WTC11 (cell line): ENCODE measurements at regions not wholly inside any gene's neighbourhood (a gene's known extent, or its start where the extent isn't known, plus 50 kb on each side); places are given as distances from the start of the nearest gene placed in this dataset.

ENCODE experiments used
- ATAC-seq: fragments of 200-7000 bp; cut with Tn5 transposase; 2 replicates; pipeline ENCODE4 v1.10.0; 2021; ENCODE audit warnings: mild to moderate bottlenecking, moderate library complexity
- CTCF ChIA-PET: fragments of 300-600 bp; sonication (Branson Sonifier 250); formaldehyde crosslinking; loops from one replicate; lab custom pipeline; 2021; ENCODE audit warnings: antibody characterized with exemption; lab: Charles Lee
- POLR2A ChIA-PET: fragments of 350-600 bp; sonication (Branson Sonifier 250); formaldehyde crosslinking; loops from one replicate; lab custom pipeline; 2021; ENCODE audit warnings: antibody characterized with exemption; lab: Charles Lee
- DNase-seq: peaks from one replicate; pipeline ENCODE4 v3.0.0; 2021; ENCODE audit warnings: low spot score
- H3K27ac Mint-ChIP-seq: 2 replicates; pipeline ENCODE4 v1.8.0; 2021; ENCODE audit warnings: mixed read lengths
- H3K27me3 Mint-ChIP-seq: 2 replicates; pipeline ENCODE4 v1.8.0; 2021; ENCODE audit warnings: low read depth, mild to moderate bottlenecking, moderate library complexity, mixed read lengths
- H3K36me3 Mint-ChIP-seq: 2 replicates; pipeline ENCODE4 v1.8.0; 2021; ENCODE audit warnings: mixed read lengths
- H3K4me1 Mint-ChIP-seq: 2 replicates; pipeline ENCODE4 v1.8.0; 2022; ENCODE audit warnings: mixed read lengths
- H3K4me3 Mint-ChIP-seq: 2 replicates; pipeline ENCODE4 v1.8.0; 2021; ENCODE audit warnings: mild to moderate bottlenecking, moderate library complexity, mixed read lengths
- H3K9me3 Mint-ChIP-seq: 2 replicates; pipeline ENCODE4 v1.8.0; 2021; ENCODE audit warnings: mixed read lengths
- CREB1 ChIP-seq: sonication (generic); formaldehyde crosslinking; IDR thresholded peaks from 2 replicates; pipeline ENCODE4 v1.8.0; 2023; ENCODE audit warnings: mild to moderate bottlenecking, missing genetic modification reagents
- CREM ChIP-seq: sonication (generic); formaldehyde crosslinking; IDR thresholded peaks from 2 replicates; pipeline ENCODE4 v1.8.1; 2022; ENCODE audit warnings: mild to moderate bottlenecking, missing genetic modification reagents, moderate library complexity
- FOXJ3 ChIP-seq: sonication (generic); formaldehyde crosslinking; IDR thresholded peaks from 2 replicates; pipeline ENCODE4 v1.9.0; 2021; ENCODE audit warnings: missing genetic modification reagents, mild to moderate bottlenecking, borderline replicate concordance
- FOXK1 ChIP-seq: sonication (generic); formaldehyde crosslinking; IDR thresholded peaks from 2 replicates; pipeline ENCODE4 v1.8.0; 2022; ENCODE audit warnings: mild to moderate bottlenecking, moderate library complexity, missing genetic modification reagents
- FOXP4 ChIP-seq: sonication (generic); formaldehyde crosslinking; IDR thresholded peaks from 2 replicates; pipeline ENCODE4 v1.8.0; 2022; ENCODE audit warnings: mild to moderate bottlenecking, missing genetic modification reagents
- HMGA2 ChIP-seq: fragments of 250-450 bp; sonication (Bioruptor Pico); IDR thresholded peaks from 2 replicates; pipeline ENCODE4 v1.4.0; 2021; ENCODE audit warnings: mild to moderate bottlenecking, moderate library complexity
- MAX ChIP-seq: sonication (generic); formaldehyde crosslinking; IDR thresholded peaks from 2 replicates; pipeline ENCODE4 v1.8.0; 2022; ENCODE audit warnings: mild to moderate bottlenecking, missing genetic modification reagents
- MLX ChIP-seq: sonication (generic); formaldehyde crosslinking; IDR thresholded peaks from 2 replicates; pipeline ENCODE4 v1.8.1; 2023; ENCODE audit warnings: mild to moderate bottlenecking, missing genetic modification reagents, moderate library complexity
- NFE2L1 ChIP-seq: sonication (generic); formaldehyde crosslinking; IDR thresholded peaks from 2 replicates; pipeline ENCODE4 v1.8.1; 2023; ENCODE audit warnings: missing genetic modification reagents
- ZNF512 ChIP-seq: sonication (generic); formaldehyde crosslinking; IDR thresholded peaks from 2 replicates; pipeline ENCODE4 v1.8.1; 2022; ENCODE audit warnings: missing genetic modification reagents, borderline replicate concordance
- ZNF671 ChIP-seq: fragments of 250-450 bp; sonication (Bioruptor Pico); IDR thresholded peaks from 2 replicates; pipeline ENCODE4 v1.8.0; 2021; ENCODE audit warnings: mild to moderate bottlenecking
- TF ChIP-seq, protein P1 (sequence below): sonication (generic); formaldehyde crosslinking; IDR thresholded peaks from 2 replicates; pipeline ENCODE4 v1.8.1; 2022; ENCODE audit warnings: low read depth, missing genetic modification reagents, borderline replicate concordance
- TF ChIP-seq, protein P2 (sequence below): sonication (generic); formaldehyde crosslinking; IDR thresholded peaks from 2 replicates; pipeline ENCODE4 v1.8.1; 2023; ENCODE audit warnings: mild to moderate bottlenecking, missing genetic modification reagents
- TF ChIP-seq, protein P3 (sequence below): sonication (generic); formaldehyde crosslinking; IDR thresholded peaks from 2 replicates; pipeline ENCODE4 v1.8.0; 2022; ENCODE audit warnings: mild to moderate bottlenecking, missing genetic modification reagents
- TF ChIP-seq, protein P4 (sequence below): sonication (generic); formaldehyde crosslinking; IDR thresholded peaks from 2 replicates; pipeline ENCODE4 v1.8.0; 2022; ENCODE audit warnings: mild to moderate bottlenecking, missing genetic modification reagents
- TF ChIP-seq, protein P5 (sequence below): sonication (generic); formaldehyde crosslinking; IDR thresholded peaks from 2 replicates; pipeline ENCODE4 v1.8.1; 2023; ENCODE audit warnings: mild to moderate bottlenecking, missing genetic modification reagents
- TF ChIP-seq, protein P6 (sequence below): sonication (generic); formaldehyde crosslinking; IDR thresholded peaks from 2 replicates; pipeline ENCODE4 v1.8.1; 2022; ENCODE audit warnings: mild to moderate bottlenecking, moderate library complexity, missing genetic modification reagents

- H3K9me3 Mint-ChIP-seq: peaks cover 5% of the 10 kb centered on the region; the same call in 1 of the 2 replicates
- TF ChIP-seq MAX (CRISPR knock-in tag): no peak
- peak; percentile 94 for TF ChIP-seq HMGA2
- no peak for TF ChIP-seq ZNF671 (CRISPR knock-in tag)
- TF ChIP-seq, all 79 proteins: peak for 1
- ATAC-seq (no peak), DNase-seq (no peak)
- CTCF ChIA-PET: no interaction called here
- Mint-ChIP-seq H3K27me3 (peaks cover 9% of the 10 kb centered on the region), H3K4me1 (peaks cover 11% of the 10 kb centered on the region), H3K27ac (no peak overlapping the region), H3K4me3 (no peak overlapping the region), H3K36me3 (no peaks in the 10 kb centered on the region)
- POLR2A ChIA-PET: no interaction called here
Observed at GRCh38 chr13:93140912-93141311, 85.7 kb upstream of the GPC6 start.

DNA sequence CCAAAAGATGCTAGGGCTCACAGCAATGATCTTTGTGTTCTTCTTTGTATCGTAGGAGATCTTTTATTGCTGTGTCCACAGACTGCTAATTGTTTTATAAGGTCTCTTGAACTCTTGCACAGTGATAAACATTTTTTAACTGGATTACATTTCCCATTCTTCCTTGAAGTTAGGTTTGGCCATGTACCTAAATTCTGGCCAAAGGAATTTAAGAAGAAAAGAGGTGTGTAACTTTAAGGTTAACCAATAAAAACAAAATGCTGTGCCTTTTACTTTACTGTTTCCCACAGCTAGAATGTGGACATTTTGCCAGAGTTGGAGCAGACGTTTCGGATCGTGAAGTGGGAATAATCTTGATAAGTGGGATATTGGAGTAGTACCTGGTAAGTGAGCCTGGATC lies 82.6 kb upstream of the GPC6 start:
- Mint-ChIP-seq H3K9me3 (peaks cover 13% of the 10 kb centered on the region), H3K4me3 (no peak overlapping the region), H3K36me3 (0 out of 2 replicates have a peak, but pooled peaks cover 4% of the 10 kb centered on the region), H3K27ac (no peak overlapping the region), H3K4me1 (peaks cover 13% of the 10 kb centered on the region), H3K27me3 (peaks cover 31% of the 10 kb centered on the region)
- ATAC-seq (no peak), DNase-seq (no peak)
- CTCF ChIA-PET: no interaction called here
- POLR2A ChIA-PET: no interaction called here
- no peak for TF ChIP-seq ZNF512 (CRISPR knock-in tag)
- TF ChIP-seq, protein P1, sequence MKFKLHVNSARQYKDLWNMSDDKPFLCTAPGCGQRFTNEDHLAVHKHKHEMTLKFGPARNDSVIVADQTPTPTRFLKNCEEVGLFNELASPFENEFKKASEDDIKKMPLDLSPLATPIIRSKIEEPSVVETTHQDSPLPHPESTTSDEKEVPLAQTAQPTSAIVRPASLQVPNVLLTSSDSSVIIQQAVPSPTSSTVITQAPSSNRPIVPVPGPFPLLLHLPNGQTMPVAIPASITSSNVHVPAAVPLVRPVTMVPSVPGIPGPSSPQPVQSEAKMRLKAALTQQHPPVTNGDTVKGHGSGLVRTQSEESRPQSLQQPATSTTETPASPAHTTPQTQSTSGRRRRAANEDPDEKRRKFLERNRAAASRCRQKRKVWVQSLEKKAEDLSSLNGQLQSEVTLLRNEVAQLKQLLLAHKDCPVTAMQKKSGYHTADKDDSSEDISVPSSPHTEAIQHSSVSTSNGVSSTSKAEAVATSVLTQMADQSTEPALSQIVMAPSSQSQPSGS (CRISPR knock-in tag): no peak
- TF ChIP-seq CREB1 (CRISPR knock-in tag): no peak
- no peak for TF ChIP-seq NFE2L1
- TF ChIP-seq CREM (CRISPR knock-in tag): no peak
- TF ChIP-seq, protein P2, sequence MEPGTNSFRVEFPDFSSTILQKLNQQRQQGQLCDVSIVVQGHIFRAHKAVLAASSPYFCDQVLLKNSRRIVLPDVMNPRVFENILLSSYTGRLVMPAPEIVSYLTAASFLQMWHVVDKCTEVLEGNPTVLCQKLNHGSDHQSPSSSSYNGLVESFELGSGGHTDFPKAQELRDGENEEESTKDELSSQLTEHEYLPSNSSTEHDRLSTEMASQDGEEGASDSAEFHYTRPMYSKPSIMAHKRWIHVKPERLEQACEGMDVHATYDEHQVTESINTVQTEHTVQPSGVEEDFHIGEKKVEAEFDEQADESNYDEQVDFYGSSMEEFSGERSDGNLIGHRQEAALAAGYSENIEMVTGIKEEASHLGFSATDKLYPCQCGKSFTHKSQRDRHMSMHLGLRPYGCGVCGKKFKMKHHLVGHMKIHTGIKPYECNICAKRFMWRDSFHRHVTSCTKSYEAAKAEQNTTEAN (CRISPR knock-in tag): no peak
- no peak for TF ChIP-seq FOXJ3
- TF ChIP-seq FOXP4 (CRISPR knock-in tag): no peak
- TF ChIP-seq, protein P3, sequence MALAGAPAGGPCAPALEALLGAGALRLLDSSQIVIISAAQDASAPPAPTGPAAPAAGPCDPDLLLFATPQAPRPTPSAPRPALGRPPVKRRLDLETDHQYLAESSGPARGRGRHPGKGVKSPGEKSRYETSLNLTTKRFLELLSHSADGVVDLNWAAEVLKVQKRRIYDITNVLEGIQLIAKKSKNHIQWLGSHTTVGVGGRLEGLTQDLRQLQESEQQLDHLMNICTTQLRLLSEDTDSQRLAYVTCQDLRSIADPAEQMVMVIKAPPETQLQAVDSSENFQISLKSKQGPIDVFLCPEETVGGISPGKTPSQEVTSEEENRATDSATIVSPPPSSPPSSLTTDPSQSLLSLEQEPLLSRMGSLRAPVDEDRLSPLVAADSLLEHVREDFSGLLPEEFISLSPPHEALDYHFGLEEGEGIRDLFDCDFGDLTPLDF (CRISPR knock-in tag): no peak
- TF ChIP-seq, protein P4, sequence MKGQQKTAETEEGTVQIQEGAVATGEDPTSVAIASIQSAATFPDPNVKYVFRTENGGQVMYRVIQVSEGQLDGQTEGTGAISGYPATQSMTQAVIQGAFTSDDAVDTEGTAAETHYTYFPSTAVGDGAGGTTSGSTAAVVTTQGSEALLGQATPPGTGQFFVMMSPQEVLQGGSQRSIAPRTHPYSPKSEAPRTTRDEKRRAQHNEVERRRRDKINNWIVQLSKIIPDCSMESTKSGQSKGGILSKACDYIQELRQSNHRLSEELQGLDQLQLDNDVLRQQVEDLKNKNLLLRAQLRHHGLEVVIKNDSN (CRISPR knock-in tag): no peak
- TF ChIP-seq, protein P5, sequence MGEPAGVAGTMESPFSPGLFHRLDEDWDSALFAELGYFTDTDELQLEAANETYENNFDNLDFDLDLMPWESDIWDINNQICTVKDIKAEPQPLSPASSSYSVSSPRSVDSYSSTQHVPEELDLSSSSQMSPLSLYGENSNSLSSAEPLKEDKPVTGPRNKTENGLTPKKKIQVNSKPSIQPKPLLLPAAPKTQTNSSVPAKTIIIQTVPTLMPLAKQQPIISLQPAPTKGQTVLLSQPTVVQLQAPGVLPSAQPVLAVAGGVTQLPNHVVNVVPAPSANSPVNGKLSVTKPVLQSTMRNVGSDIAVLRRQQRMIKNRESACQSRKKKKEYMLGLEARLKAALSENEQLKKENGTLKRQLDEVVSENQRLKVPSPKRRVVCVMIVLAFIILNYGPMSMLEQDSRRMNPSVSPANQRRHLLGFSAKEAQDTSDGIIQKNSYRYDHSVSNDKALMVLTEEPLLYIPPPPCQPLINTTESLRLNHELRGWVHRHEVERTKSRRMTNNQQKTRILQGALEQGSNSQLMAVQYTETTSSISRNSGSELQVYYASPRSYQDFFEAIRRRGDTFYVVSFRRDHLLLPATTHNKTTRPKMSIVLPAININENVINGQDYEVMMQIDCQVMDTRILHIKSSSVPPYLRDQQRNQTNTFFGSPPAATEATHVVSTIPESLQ (CRISPR knock-in tag): no peak
- no peak for TF ChIP-seq FOXK1
- TF ChIP-seq, protein P6, sequence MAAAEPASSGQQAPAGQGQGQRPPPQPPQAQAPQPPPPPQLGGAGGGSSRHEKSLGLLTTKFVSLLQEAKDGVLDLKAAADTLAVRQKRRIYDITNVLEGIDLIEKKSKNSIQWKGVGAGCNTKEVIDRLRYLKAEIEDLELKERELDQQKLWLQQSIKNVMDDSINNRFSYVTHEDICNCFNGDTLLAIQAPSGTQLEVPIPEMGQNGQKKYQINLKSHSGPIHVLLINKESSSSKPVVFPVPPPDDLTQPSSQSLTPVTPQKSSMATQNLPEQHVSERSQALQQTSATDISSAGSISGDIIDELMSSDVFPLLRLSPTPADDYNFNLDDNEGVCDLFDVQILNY (CRISPR knock-in tag): no peak
- no peak for TF ChIP-seq MLX (CRISPR knock-in tag)
